Activated T-helper 2 cell treated with anti-CD3 and anti-CD28 coated beads, Interferon-gamma antibody, Interleukin-2, Interleukin-4, amounts not matched to agents 10 μg/mL and 5 μg/mL and 100 μg/mL, durations not matched to agents 14 hours and 24 hours and 36 hours (primary cell): ENCODE measurements at regions not wholly inside any gene's neighbourhood (a gene's known extent, or its start where the extent isn't known, plus 50 kb on each side); places are given as distances from the start of the nearest gene placed in this dataset.
"Not testable (repeated sequence)": the region's sequence is repeated elsewhere in the genome, so short reads cannot be mapped to it uniquely, and the experiment has no call there.

Experiments used
- DNase-seq: peaks from one replicate; pipeline ENCODE4 v3.0.0; 2021; ENCODE audit warnings: low spot score
- H3K27ac Mint-ChIP-seq: one replicate; pipeline ENCODE4 v1.8.0; 2021; ENCODE audit warnings: mixed read lengths
- H3K27me3 Mint-ChIP-seq: one replicate; pipeline ENCODE4 v1.8.0; 2021; ENCODE audit warnings: low read depth, mixed read lengths
- H3K36me3 Mint-ChIP-seq: one replicate; pipeline ENCODE4 v1.8.0; 2021; ENCODE audit warnings: low read depth, mixed read lengths
- H3K4me1 Mint-ChIP-seq: one replicate; pipeline ENCODE4 v1.8.0; 2021; ENCODE audit warnings: low read depth, mixed read lengths
- H3K4me3 Mint-ChIP-seq: one replicate; pipeline ENCODE4 v1.8.0; 2021; ENCODE audit warnings: low read depth, mild to moderate bottlenecking, moderate library complexity, mixed read lengths
- H3K9me3 Mint-ChIP-seq: one replicate; pipeline ENCODE4 v1.8.0; 2021; ENCODE audit warnings: mixed read lengths
- intact Hi-C: fragments of 100-400 bp; cut with micrococcal nuclease; formaldehyde crosslinking; loops from one replicate; pipeline ENCODE4 v1.15.1; 2023

GRCh38 chr17:34493917-34494316 lies 85.5 kb upstream of the TMEM132E start:
- Mint-ChIP-seq H3K27me3 (peaks cover 17% of the 10 kb centered on the region), H3K36me3 (no peaks in the 10 kb centered on the region), H3K4me3 (no peak overlapping the region), H3K4me1 (no peaks in the 10 kb centered on the region), H3K27ac (no peak overlapping the region), H3K9me3 (no peaks in the 10 kb centered on the region)
- no peak for DNase-seq
- intact Hi-C loops, result no loop called here

- Mint-ChIP-seq H3K27ac (no peak overlapping the region), H3K4me3 (no peak overlapping the region), H3K27me3 (peaks cover 33% of the 10 kb centered on the region), H3K36me3 (no peaks in the 10 kb centered on the region), H3K4me1 (peaks cover 5% of the 10 kb centered on the region), H3K9me3 (no peaks in the 10 kb centered on the region)
- intact Hi-C loops, result no loop called here
- no peak for DNase-seq
Observed at GRCh38 chr17:34487626-34488025, 91.8 kb upstream of the TMEM132E start.

- no peaks in the 10 kb centered on the region for H3K36me3 Mint-ChIP-seq
- peaks cover 5% of the 10 kb centered on the region for H3K4me1 Mint-ChIP-seq
- no peaks in the 10 kb centered on the region for H3K9me3 Mint-ChIP-seq
- peaks cover 26% of the 10 kb centered on the region for H3K27me3 Mint-ChIP-seq
- no peak overlapping the region for H3K4me3 Mint-ChIP-seq
- no peak overlapping the region for H3K27ac Mint-ChIP-seq
- intact Hi-C loops, result loop anchor here (1.0 kb wide), 1 partner anchor 18 kb away; no protein-coding TSS in a partner anchor
- DNase-seq, result no peak
Observed at GRCh38 chr17:34486761-34487160, 92.6 kb upstream of the TMEM132E start.

- Mint-ChIP-seq H3K4me3 (no peak overlapping the region), H3K27ac (no peak overlapping the region), H3K27me3 (peaks cover 27% of the 10 kb centered on the region), H3K9me3 (no peaks in the 10 kb centered on the region), H3K36me3 (no peaks in the 10 kb centered on the region), H3K4me1 (peaks cover 5% of the 10 kb centered on the region)
- DNase-seq, result no peak
- intact Hi-C loops, result loop anchor here (1.0 kb wide), 1 partner anchor 18 kb away; no protein-coding TSS in a partner anchor
Observed at GRCh38 chr17:34485999-34486398, 93.4 kb upstream of the TMEM132E start.

- Mint-ChIP-seq H3K4me1 (peaks cover 5% of the 10 kb centered on the region), H3K27ac (no peak overlapping the region), H3K9me3 (no peaks in the 10 kb centered on the region), H3K27me3 (peaks cover 22% of the 10 kb centered on the region), H3K36me3 (no peaks in the 10 kb centered on the region), H3K4me3 (no peak overlapping the region)
- no peak for DNase-seq
- intact Hi-C loops, result no loop called here
Observed at GRCh38 chr17:34484193-34484733, 95.1 kb upstream of the TMEM132E start.

GRCh38 chr17:34482730-34483129 lies 96.7 kb upstream of the TMEM132E start:
- Mint-ChIP-seq H3K4me1 (peaks cover 5% of the 10 kb centered on the region), H3K36me3 (no peaks in the 10 kb centered on the region), H3K9me3 (no peaks in the 10 kb centered on the region), H3K27me3 (peaks cover 20% of the 10 kb centered on the region), H3K27ac (no peak overlapping the region), H3K4me3 (no peak overlapping the region)
- DNase-seq, result no peak
- intact Hi-C loops, result no loop called here

GRCh38 chr17:34481779-34482178 lies 97.6 kb upstream of the TMEM132E start:
- Mint-ChIP-seq H3K9me3 (no peaks in the 10 kb centered on the region), H3K4me1 (peaks cover 5% of the 10 kb centered on the region), H3K36me3 (no peaks in the 10 kb centered on the region), H3K27me3 (peaks cover 17% of the 10 kb centered on the region), H3K4me3 (no peak overlapping the region), H3K27ac (no peak overlapping the region)
- intact Hi-C loops, result no loop called here
- no peak for DNase-seq

GRCh38 chr17:34479371-34479770 lies 100.0 kb upstream of the TMEM132E start:
- H3K27me3 Mint-ChIP-seq, result peaks cover 19% of the 10 kb centered on the region
- no peaks in the 10 kb centered on the region for H3K36me3 Mint-ChIP-seq
- H3K9me3 Mint-ChIP-seq, result no peaks in the 10 kb centered on the region
- no peak overlapping the region for H3K4me3 Mint-ChIP-seq
- intact Hi-C loops, result no loop called here
- no peak for DNase-seq
- H3K27ac Mint-ChIP-seq, result no peak overlapping the region
- H3K4me1 Mint-ChIP-seq, result no peaks in the 10 kb centered on the region

- no peak for DNase-seq
- Mint-ChIP-seq H3K36me3 (no peaks in the 10 kb centered on the region), H3K27ac (no peak overlapping the region), H3K4me1 (no peaks in the 10 kb centered on the region), H3K27me3 (peaks cover 19% of the 10 kb centered on the region), H3K4me3 (no peak overlapping the region), H3K9me3 (no peaks in the 10 kb centered on the region)
- intact Hi-C loops, result no loop called here
Observed at GRCh38 chr17:34478244-34478643, 101.1 kb upstream of the TMEM132E start.

GRCh38 chr17:34475296-34475695 lies 104.1 kb upstream of the TMEM132E start:
- intact Hi-C loops, result no loop called here
- no peak overlapping the region for H3K4me3 Mint-ChIP-seq

GRCh38 chr17:34474706-34475105 lies 104.7 kb upstream of the TMEM132E start:
- no peaks in the 10 kb centered on the region for H3K36me3 Mint-ChIP-seq
- intact Hi-C loops, result no loop called here

More at GRCh38 chr17:34475296-34475695, 104.1 kb upstream of the TMEM132E start:
- no peak for DNase-seq
- no peaks in the 10 kb centered on the region for H3K4me1 Mint-ChIP-seq
- H3K27me3 Mint-ChIP-seq, result peaks cover 32% of the 10 kb centered on the region
- H3K36me3 Mint-ChIP-seq, result no peaks in the 10 kb centered on the region
- no peak overlapping the region for H3K27ac Mint-ChIP-seq
- no peaks in the 10 kb centered on the region for H3K9me3 Mint-ChIP-seq

GRCh38 chr17:34472363-34472762 lies 107.0 kb upstream of the TMEM132E start:
- no peak for DNase-seq
- Mint-ChIP-seq H3K4me1 (no peaks in the 10 kb centered on the region), H3K36me3 (no peaks in the 10 kb centered on the region), H3K9me3 (no peaks in the 10 kb centered on the region), H3K27ac (no peak overlapping the region), H3K4me3 (no peak overlapping the region), H3K27me3 (peaks cover 28% of the 10 kb centered on the region)
- intact Hi-C loops, result no loop called here

More at GRCh38 chr17:34474706-34475105, 104.7 kb upstream of the TMEM132E start:
- Mint-ChIP-seq H3K27me3 (peaks cover 33% of the 10 kb centered on the region), H3K4me3 (no peak overlapping the region), H3K4me1 (no peaks in the 10 kb centered on the region), H3K27ac (no peak overlapping the region), H3K9me3 (no peaks in the 10 kb centered on the region)
- DNase-seq, result no peak

GRCh38 chr17:34471278-34471677 lies 108.1 kb upstream of the TMEM132E start:
- intact Hi-C loops, H3K4me1 Mint-ChIP-seq, H3K4me3 Mint-ChIP-seq, DNase-seq, H3K9me3 Mint-ChIP-seq, H3K36me3 Mint-ChIP-seq, H3K27ac Mint-ChIP-seq: not testable (repeated sequence)
- H3K27me3 Mint-ChIP-seq, result peaks cover 22% of the 10 kb centered on the region

GRCh38 chr17:34465789-34466188 lies 102.8 kb upstream of the CCL1 start:
- Mint-ChIP-seq H3K4me3 (no peak overlapping the region), H3K27ac (no peak overlapping the region), H3K4me1 (no peaks in the 10 kb centered on the region), H3K36me3 (no peaks in the 10 kb centered on the region), H3K9me3 (no peaks in the 10 kb centered on the region), H3K27me3 (peaks cover 16% of the 10 kb centered on the region)
- intact Hi-C loops, result no loop called here
- no peak for DNase-seq
